ENCODE measurements at regions not wholly inside any gene's neighbourhood (a gene's known extent, or its start where the extent isn't known, plus 50 kb on each side); places are given as distances from the start of the nearest gene placed in this dataset.
"Not testable (repeated sequence)": the region's sequence is repeated elsewhere in the genome, so short reads cannot be mapped to it uniquely, and the experiment has no call there.

DNA sequence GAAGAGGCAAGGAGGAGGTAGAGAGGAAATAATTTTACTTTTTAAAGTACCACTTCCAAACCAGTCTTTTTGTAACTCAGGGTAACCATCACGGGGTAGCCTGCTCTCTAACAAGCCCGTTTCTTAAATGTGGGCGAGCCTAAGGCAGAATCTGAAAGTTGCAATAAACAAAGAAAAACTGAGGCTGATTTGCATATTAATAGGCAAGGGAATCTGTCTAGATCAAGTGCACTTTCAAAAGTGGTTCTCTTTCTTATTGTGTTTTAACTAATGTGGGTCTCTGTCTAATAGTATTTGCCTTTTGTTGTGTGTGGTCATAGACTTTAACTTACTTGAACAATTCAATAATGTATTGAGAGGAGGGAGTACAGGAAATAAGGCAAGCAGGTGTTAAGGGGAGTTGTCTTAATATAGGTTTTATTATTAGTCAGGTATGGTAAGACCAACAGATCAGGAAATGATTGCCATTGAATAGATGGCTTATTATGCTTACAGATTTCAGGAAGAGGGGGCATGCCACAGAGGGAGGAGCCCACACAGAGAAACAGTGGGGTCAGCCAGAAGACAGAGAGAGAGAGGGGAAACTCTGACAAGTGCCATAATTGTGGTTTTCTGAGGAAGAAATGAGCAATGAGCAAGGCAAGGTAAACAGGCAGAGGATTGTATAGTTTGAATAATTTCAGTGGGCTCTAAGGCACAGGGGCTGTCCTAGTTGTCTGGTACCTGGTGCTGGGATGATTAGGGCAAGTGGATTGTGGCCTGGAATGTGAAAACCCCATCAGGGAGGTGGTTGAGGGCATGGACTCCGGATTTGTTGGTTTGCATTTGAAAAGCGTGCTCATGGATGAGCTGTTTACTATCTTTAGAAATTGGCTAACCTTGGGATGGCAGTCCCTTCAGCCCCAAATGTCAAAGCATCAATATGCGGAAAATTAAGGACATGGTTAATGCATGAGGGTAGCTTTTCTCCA is 237.2 kb downstream of the TOX3 start:
- DNase-seq (ENCODE audit: extremely low read depth in 1 of 2, low read depth in 1 of 2), result no peak

DNA sequence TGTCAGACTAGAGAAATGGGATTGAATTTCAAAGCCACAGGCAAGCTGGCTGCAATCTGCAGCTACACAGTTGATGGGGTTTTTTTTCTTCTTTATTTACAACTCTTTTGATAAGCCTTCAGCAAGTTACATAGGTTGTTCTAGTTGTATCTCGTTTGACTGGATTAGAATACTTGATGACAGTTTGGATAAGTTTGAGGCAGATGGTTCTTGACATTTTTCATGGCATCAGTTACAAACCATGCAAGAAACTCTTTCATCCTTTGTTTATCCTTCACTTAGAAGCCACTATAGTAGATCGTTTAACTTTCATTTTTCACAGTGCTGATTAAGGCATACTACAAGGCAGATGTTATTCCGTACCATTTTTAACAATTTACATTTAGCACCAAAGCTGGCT is 238.9 kb downstream of the TOX3 start:
- no peak for DNase-seq (ENCODE audit: extremely low read depth in 1 of 2, low read depth in 1 of 2)

DNA sequence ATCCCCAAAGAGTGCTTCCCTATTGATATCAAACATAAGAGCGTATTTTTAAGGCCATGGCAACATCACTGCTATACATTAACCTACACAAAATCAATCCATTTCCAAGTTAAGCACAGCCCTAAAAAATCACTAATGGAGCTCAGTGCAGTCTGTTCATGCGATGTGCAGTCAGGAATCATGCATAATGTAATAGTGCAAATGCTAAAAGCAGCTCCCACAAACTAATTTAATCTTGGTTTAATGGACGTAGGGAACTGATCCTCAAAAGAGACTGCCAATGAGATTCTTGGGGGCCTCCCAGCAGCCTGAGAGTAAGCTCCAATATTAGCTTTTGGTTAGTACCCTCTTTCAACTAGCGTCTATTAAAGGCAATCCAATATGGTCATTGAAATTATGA is 245.9 kb downstream of the TOX3 start:
- no peak for DNase-seq (ENCODE audit: extremely low read depth in 1 of 2, low read depth in 1 of 2)

DNA sequence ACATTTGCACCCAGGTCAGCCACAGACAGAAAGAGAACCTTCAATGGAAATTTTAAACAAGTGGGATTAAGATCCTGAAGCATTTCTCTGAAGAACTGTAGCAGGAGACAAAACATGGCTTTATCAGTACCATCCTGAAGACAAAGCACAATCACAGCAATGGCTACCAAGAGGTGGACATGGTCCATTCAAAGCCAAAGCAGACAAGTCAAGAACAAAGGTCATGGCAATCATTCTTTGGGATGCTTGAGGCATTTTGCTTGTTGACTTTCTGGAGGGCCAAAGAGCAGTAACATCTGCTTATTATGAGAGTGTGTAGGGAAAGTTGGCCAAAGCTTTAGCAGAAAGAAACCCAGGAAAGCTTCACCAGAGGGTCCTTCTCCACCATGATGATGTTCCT is 248.2 kb downstream of the TOX3 start:
- DNase-seq (ENCODE audit: extremely low read depth in 1 of 2, low read depth in 1 of 2), result no peak

DNA sequence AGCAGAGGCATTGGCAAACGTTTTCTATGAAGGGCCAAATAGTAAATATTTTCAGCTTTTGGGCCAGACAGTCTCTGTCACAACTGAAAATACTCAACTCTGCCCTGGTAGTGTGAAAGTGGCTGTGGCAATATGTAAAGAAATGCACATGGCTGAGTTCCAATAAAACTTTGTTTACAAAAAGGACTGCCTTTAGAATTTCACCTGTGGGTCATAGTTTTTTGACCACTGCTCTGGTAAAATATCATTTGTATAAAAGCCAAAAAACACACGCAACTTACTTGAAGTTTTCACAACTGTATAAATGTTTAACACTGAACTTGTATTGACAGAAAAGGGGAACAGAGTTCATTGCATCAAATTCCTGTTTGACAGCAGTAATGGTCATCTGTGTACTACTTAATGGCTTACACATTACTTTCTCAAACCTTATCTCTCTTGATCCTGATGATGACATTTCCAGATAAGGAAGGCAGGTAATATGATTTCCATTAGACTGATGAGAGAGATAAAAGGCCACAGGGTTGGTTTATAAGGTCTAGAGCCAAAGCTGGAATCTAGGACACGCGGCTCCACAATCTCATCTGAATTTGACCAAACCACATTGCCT is 250.1 kb downstream of the TOX3 start:
- not testable (repeated sequence) for DNase-seq (ENCODE audit: extremely low read depth in 1 of 2, low read depth in 1 of 2)

DNA sequence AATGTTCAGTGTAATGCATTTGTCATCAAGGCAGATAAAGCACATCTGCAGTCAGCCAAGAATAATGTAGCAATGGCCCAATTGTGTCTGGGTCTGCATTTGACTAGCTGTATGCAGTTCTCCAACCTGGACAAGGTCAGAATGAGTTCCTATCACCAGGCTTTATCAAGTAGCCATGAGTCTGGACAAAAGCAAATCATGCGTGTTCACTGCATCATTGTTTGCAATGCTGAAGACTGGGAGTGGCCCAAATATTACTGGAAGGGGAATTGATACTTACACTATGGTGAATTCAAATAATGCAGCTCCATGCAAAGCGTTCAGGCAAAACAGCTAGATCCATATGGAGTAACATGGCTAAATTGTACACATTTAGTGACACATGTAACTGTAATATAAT is 250.9 kb downstream of the TOX3 start:
- DNase-seq (ENCODE audit: extremely low read depth in 1 of 2, low read depth in 1 of 2), result no peak

DNA sequence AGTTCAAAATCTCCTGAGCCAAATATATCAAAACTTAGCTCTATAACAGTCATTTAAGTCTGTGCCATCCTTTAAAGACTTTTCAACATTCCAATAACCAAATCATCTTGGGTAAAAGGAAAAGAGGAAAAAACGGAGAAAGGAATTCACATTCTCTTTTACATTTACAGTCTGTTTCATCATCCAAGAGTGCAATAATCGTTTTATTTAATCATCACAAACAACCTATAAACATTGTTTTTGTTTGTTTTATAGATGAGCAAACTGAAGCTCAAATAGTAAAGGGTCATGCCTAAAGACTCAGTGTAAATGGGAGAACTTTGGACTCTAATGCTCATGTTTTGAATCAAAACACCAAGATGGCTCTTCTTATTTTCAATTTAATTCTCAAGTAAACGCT is 252.3 kb downstream of the TOX3 start:
- DNase-seq (ENCODE audit: extremely low read depth in 1 of 2, low read depth in 1 of 2), result no peak

DNA sequence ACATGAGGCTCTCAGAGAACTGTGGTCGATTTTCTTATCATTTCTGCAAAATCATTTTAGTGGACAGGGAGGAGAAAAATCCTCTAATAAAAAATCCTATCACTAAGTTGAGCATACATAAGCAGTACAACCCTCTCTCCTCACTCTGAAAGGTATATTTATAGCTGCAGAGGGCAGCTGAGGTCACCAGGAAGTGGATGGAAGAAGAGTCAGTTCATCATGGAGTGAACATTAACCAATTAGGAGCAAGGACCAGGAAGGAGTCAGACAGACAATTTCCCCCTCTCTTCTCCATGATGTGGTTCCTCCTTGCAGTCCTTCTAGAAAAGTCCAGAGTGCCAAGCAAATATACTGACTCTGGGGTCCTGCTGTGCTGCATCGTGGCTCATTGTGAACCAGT is 253.7 kb downstream of the TOX3 start:
- DNase-seq (ENCODE audit: extremely low read depth in 1 of 2, low read depth in 1 of 2), result no peak

DNA sequence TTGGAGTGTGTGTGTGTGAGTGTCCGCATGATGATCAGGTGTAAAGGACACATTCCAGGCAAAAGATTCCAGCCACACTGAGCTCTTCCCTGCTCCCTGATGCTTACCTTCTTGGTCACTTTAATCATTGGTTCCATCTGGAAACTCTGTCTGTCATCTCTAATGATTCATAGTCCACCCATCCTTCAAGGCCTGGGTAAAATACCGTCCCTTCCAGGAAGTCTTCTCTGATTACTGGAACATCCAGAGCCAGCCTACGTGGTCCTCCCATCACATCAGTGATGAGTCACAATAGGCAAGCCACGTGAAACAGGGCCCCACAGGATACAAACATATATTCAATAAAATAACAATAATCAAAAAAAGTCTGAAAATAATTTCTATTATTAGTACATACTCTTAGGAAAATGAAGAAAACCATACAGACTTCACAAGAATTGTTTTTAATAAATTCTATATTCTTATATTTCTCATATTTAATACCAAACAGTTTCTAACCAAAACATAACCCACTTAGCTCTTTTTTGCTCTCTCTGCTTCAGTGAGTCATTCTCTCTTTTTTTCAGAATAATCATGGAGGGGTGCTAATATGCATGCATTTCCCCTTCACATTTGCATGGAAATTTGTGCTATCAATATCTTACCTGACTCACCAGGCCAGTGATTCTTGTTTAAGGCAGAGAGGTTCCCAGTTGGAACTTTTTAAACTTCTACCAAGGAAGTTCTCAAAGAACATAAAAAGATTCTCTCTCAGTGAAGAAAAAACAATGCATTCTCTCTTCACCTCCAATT is 263.2 kb downstream of the TOX3 start:
- DNase-seq (ENCODE audit: extremely low read depth in 1 of 2, low read depth in 1 of 2), result no peak

DNA sequence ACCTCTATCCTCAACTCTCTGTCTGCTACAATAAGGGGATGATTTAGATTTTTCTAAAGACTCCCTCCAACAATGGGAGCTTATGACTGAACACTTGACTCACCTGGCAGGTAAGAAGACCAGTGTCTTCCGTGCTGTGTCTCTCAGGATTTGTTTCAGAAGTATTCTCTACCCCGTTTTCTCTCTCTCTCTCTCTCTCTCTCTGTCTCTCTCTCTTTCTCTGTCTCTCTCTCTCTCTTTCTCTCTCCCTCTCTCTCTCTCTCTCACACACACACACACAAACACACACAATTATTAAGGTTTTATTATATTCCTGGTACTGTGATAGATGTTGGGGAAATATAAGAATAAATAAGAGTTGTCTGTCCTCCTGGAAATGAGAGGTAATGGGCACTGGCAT is 263.9 kb downstream of the TOX3 start:
- DNase-seq (ENCODE audit: extremely low read depth in 1 of 2, low read depth in 1 of 2), result no peak

DNA sequence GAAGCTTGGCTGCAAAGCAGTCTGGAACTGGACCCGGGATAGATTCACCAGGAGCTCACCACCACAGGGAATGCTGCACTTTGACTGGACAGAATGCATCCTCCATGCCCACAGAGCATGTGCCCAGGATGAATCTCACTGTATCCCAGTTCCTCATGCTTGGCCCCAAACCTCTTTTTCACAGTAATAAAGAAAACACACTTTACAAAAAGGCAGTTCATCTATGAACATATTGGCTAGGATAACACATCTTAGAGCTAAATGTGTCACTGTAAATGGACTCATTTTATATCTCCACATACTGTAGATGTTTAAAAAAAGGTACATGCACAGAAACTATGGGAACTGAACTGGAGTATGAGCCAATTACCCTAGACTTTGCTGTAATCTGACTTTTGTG is 266.9 kb downstream of the TOX3 start:
- no peak for DNase-seq (ENCODE audit: extremely low read depth in 1 of 2, low read depth in 1 of 2)

DNA sequence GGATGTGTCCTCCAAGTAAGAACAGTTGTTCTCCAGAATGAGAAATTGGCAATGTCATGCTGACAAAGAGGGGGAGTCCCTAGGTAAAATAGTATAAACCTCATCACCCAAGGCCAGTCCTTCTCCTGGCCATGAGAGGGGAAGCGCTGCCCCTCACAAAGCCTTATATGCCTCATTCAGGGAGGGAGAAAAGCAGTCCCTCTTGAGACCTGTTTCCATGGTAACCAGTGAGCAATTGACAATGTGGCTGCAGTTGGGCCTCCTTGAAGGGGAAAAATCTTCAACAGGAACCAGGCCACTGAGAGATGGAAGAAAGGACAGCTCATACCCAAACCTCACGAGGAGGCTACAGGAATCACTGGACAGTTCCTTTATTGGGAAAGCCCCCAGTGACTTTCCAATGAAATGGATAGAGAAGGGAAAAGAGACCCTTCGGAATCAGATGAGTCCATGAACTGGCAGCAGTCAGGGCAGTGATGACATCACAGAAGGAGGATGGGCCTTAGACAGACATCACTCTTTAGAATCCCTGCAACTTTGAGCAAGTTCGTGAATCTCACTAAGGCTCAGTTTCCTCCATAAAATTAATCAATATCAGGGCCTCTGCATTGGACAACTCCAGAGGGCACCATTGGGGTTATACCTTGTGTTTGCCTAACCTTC is 275.7 kb downstream of the TOX3 start:
- no peak for DNase-seq (ENCODE audit: extremely low read depth in 1 of 2, low read depth in 1 of 2)

DNA sequence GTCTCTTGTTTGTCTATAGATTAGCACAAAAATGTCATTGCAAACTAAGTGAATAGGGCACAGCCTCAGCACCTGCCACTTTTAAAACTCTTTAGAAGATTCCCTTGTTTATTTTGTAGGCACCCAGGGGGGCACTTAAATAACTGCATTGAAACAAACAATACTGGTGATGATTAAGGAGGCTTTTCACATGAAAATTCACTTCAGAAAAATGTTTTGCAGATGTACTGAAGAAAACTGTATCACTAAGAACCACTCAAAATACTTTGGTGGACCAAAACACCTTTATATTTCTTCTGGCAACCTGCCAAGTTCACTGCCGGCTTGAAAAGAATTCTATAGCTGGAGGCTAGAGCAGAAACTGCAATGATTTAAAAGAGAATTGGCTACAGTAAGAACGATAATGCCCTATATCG is 281.5 kb downstream of the TOX3 start:
- no peak for DNase-seq (ENCODE audit: extremely low read depth in 1 of 2, low read depth in 1 of 2)

DNA sequence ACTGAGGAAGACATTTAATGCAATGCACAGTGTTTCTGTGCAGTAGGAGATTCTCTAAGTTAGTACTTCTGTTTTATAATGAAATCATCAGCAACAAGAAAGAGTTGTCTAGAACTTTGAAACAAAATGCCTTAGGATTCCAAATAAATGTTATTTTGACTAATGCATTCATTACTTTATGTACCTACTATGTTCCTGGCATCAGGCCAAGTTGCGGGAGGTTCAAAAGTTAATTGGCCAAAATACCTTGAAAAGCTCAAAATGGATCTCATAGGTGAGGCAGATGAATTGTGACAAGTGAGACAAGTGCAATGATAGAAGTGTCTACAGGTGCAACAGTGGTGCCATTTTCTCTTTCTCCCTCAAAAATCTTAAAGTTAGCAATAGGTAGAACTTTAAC is 289.4 kb downstream of the TOX3 start:
- DNase-seq (ENCODE audit: extremely low read depth in 1 of 2, low read depth in 1 of 2), result no peak

DNA sequence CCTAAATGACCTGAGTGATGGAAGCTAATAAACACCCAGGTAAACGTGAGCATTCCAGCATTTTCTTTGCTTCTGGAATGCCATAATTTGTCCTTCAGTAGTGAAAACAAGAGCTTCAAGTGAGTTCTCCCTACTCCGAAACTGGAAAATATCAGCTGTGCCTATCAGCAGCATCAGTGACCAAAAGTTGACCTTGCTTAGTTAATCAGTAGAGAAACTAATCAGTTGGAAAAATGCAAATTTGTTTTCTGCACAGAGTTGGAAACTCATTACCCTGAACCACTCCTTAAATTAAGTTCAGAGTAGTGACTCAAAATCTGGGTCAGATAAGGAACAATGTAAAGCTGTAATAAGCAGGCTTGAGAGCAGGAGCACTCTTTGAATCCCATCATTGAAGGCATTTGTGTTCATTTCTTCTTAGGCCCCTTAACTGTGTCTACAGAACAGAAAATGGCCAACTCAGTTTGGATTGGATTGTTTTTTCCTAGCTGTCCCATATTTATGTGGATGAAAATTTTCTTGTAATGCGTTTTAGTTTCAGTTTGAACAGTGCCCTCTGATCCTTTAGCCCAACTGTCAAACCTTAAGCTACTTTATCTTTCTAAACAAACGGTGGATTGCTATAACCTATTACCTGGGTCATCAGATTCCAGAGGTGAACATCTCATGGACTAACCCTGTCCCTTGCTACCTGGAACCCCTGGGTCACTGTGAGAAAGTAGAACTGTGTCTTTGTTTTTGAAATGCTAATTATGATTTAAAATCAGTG is 290.4 kb downstream of the TOX3 start:
- DNase-seq (ENCODE audit: extremely low read depth in 1 of 2, low read depth in 1 of 2), result no peak

DNA sequence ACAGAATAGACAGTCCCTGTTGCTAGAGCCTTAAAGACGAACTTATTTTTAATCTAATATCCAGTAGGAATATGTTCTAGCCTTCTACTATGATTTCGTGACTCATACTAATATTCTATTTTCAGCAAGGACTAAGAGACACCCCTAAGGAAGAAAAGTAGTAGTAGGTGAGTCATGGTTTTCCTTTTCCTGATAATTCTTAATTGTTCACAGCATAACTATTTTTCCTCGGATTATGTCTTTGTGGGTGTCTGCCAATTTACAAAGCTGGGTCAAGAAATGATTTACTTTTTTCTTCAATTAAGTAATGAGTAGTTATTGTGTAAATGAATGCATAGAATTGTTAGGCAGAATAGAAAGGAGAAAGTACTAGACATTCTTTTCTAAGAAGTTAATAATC is 292.2 kb downstream of the TOX3 start:
- DNase-seq (ENCODE audit: extremely low read depth in 1 of 2, low read depth in 1 of 2), result no peak

DNA sequence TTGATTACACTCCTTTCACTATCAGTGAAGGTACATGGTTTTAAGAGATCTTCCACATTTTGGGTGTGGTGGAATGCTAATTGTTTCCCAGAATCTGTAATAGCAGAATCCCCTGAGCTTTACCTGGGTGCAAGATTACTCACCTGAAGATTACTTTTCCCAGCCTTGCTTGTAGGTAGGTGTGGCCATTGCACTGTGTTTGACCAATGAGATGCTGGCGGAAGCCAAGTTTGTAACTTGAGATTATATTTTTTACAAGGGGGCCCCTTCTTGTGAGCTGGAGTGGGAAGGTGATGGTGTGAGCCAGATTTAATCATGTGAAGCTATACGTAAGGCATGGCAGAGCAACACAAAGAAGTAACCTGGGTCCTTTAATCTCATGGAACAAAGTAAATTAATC is 294.3 kb downstream of the TOX3 start:
- DNase-seq (ENCODE audit: extremely low read depth in 1 of 2, low read depth in 1 of 2), result no peak

DNA sequence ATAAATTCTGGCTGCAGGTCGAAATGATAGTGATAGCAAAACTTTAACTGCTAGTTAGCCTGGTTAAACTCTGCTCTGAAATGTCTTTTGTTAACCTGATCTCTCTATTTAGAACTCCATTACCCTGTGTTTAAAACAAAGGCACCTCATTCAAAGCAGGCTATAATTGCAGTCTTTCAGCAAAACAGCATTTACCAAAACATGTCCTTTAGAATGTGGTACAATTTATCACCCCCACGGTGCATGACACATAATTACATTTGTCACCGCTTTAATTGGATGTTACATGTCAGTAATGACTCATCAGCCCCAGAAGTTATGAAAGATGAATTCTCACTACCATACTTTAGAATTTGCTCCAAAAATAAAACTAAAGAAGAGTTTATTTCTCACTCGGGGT is 295.4 kb downstream of the TOX3 start:
- DNase-seq (ENCODE audit: extremely low read depth in 1 of 2, low read depth in 1 of 2), result no peak

DNA sequence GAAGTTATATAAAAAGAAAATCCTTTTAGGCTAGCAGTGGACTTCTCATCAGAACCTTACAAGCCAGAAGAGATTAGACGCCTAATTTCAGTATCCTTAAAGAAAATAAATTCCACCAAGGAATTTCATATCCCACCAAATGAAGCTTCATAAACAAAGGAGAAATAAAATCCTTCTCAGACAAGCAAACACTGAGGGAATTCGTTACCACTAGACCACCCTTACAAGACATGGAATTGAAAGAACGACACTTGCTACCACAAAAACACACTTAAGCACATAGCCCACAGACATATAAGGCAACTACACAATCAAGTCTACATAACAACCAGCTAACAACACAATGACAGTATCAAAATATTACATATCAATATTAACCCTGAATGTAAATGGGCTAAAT is 299.2 kb downstream of the TOX3 start:
- no peak for DNase-seq (ENCODE audit: extremely low read depth in 1 of 2, low read depth in 1 of 2)

DNA sequence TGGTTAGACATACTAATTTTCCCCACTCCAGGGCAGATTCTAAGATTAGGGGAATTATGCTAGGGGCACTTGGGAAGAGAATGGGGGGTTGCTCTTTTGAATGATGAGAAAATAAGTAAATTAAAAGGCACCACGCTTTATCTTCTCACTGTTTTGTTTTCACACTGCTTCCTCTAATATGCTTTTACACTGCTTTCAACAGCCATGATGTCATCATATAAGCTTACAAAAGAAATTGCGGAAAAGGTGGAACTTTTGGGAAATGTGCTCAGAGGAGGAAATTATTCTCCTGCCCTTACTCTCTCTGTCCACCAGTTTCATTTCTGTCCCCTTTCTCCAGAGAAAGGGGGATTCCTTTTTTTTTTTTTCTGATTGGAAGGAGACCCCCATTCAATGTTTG is 308.2 kb downstream of the TOX3 start:
- DNase-seq (ENCODE audit: extremely low read depth in 1 of 2, low read depth in 1 of 2), result no peak
